Spleen (tissue), 11 donors: ENCODE measurements at regions not wholly inside any gene's neighbourhood (a gene's known extent, or its start where the extent isn't known, plus 50 kb on each side); places are given as distances from the start of the nearest gene placed in this dataset.

ENCODE experiments used
- DNase-seq: peaks from one replicate; pipeline ENCODE4 v3.0.0-alpha.2; 2020
- H3K27ac ChIP-seq, 8 donors: fragments of 200-600 bp; sonication (generic) in 7 of 8; 1 replicate in 4 of 8; 2 replicates in 4 of 8; pipeline versions ENCODE4 v1.5.0 to v1.8.0; 2016 to 2021; ENCODE audit warnings: inconsistent platforms in 4 of 8, mild to moderate bottlenecking in 4 of 8, moderate library complexity in 1 of 8
- H3K27me3 ChIP-seq, 7 donors: fragments of 200-600 bp; sonication (generic) in 6 of 7; replicated peaks in 1 of 7; 1 replicate in 4 of 7; 2 replicates in 3 of 7; pipeline versions ENCODE4 v1.5.0 to v1.8.0; 2016 to 2021; ENCODE audit warnings: inconsistent platforms in 3 of 7, mild to moderate bottlenecking in 1 of 7
- H3K36me3 ChIP-seq, 6 donors: fragments of 200-600 bp; sonication (generic) in 5 of 6; 1 replicate in 4 of 6; 2 replicates in 2 of 6; pipeline versions ENCODE4 v1.5.0 to v1.8.0; 2016 to 2021; ENCODE audit warnings: inconsistent platforms in 2 of 6
- H3K4me1 ChIP-seq, 6 donors: fragments of 200-600 bp; sonication (generic) in 5 of 6; 1 replicate in 3 of 6; 2 replicates in 3 of 6; pipeline versions ENCODE4 v1.5.0 to v1.8.0; 2016 to 2021; ENCODE audit warnings: inconsistent platforms in 3 of 6
- H3K4me3 ChIP-seq, 8 donors: fragments of 200-600 bp; sonication (generic) in 7 of 8; 1 replicate in 4 of 8; 2 replicates in 4 of 8; pipeline versions ENCODE4 v1.5.0 to v1.8.0; 2016 to 2021; ENCODE audit warnings: inconsistent platforms in 4 of 8, mild to moderate bottlenecking in 4 of 8, moderate library complexity in 2 of 8
- H3K9me3 ChIP-seq, 8 donors: fragments of 200-600 bp; sonication (generic) in 7 of 8; 1 replicate in 4 of 8; 2 replicates in 4 of 8; pipeline versions ENCODE4 v1.5.0 to v1.8.0; 2016 to 2021; ENCODE audit warnings: inconsistent platforms in 4 of 8
- POLR2A ChIP-seq, 3 donors: fragments of 450-650 bp; IDR thresholded peaks; one replicate each; pipeline ENCODE4 v1.5.1; 2017; ENCODE audit warnings: antibody characterized with exemption in 3 of 3, mild to moderate bottlenecking in 1 of 3
- POLR2AphosphoS5 ChIP-seq, 3 donors: sonication (generic); formaldehyde crosslinking; IDR thresholded peaks; one replicate each; pipeline ENCODE4 v1.5.1; 2017; ENCODE audit warnings: antibody characterized with exemption in 3 of 3
- WGBS, 5 donors: extraction: QIAGEN DNeasy Blood & Tissue Kit in 3 of 5; methylation state at CpG; one replicate each; pipeline versions ENCODE4 v1.1.5 to v1.1.7; 2013 to 2018; 5-methylcytosine and 5-hydroxymethylcytosine counted together
- intact Hi-C: fragments of 100-400 bp; cut with DNase I; formaldehyde crosslinking; loops from one replicate; pipeline ENCODE4 v1.15.0; 2023; ENCODE audit warnings: low total_unique reads
- TF ChIP-seq, protein P1 (sequence below), 11 experiments: fragments of 200-600 bp in 7 of 11; fragments of 450-650 bp in 4 of 11; sonication (generic) in 4 of 11; IDR thresholded peaks in 8 of 11; conservative IDR thresholded peaks in 3 of 11; 1 replicate in 7 of 11; 2 replicates in 4 of 11; pipeline versions ENCODE4 v1.4.0 to v1.8.0; 2016 to 2021; ENCODE audit warnings: antibody characterized with exemption in 11 of 11, inconsistent platforms in 4 of 11, mild to moderate bottlenecking in 1 of 11
- donor health status: healthy with polysubstance abuse.
- donor health status: DM: no; HTN: no; CAD: no; lungs with moderate emphysema.
- donor health status: DM: no; HTN: no; CAD: no.
- donor health status: Bipolar disorder and iron deficiency.
- donor health status: healthy.
- donor health status: DM: no; HTN: no; CAD: no.
- donor health status: DM: yes; HTN: yes; CAD: no.

GRCh38 chr4:106806158-106806797, 229.8 kb downstream of the DKK2 start:
- no peaks in the 10 kb centered on the region for H3K27me3 ChIP-seq
- no peak overlapping the region for H3K4me3 ChIP-seq
- no peak for DNase-seq
- TF ChIP-seq POLR2AphosphoS5 (IDR thresholded peaks at IDR 0.05) (no peak), POLR2A (IDR thresholded peaks at IDR 0.05) (no peak)
- TF ChIP-seq, protein P1, sequence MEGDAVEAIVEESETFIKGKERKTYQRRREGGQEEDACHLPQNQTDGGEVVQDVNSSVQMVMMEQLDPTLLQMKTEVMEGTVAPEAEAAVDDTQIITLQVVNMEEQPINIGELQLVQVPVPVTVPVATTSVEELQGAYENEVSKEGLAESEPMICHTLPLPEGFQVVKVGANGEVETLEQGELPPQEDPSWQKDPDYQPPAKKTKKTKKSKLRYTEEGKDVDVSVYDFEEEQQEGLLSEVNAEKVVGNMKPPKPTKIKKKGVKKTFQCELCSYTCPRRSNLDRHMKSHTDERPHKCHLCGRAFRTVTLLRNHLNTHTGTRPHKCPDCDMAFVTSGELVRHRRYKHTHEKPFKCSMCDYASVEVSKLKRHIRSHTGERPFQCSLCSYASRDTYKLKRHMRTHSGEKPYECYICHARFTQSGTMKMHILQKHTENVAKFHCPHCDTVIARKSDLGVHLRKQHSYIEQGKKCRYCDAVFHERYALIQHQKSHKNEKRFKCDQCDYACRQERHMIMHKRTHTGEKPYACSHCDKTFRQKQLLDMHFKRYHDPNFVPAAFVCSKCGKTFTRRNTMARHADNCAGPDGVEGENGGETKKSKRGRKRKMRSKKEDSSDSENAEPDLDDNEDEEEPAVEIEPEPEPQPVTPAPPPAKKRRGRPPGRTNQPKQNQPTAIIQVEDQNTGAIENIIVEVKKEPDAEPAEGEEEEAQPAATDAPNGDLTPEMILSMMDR (IDR thresholded peaks at IDR 0.05 in 8 of 11, conservative IDR thresholded peaks at IDR 0.05 in 3 of 11): no peak
- no peaks in the 10 kb centered on the region for H3K9me3 ChIP-seq
- H3K27ac ChIP-seq: no peak overlapping the region
- H3K4me1 ChIP-seq: no peaks in the 10 kb centered on the region
- H3K36me3 ChIP-seq: no peaks in the 10 kb centered on the region
- intact Hi-C loops: no loop called here

- 36 to 94% (median 78%) methylated on average over 1 of the region's 1 CpG for WGBS, 5 donors
- no peak overlapping the region for H3K4me3 ChIP-seq
- no peak overlapping the region for H3K27ac ChIP-seq
- TF ChIP-seq POLR2A (IDR thresholded peaks at IDR 0.05): no peak
- TF ChIP-seq, protein P1 (IDR thresholded peaks at IDR 0.05 in 8 of 11, conservative IDR thresholded peaks at IDR 0.05 in 3 of 11): no peak
- no peak for TF ChIP-seq POLR2AphosphoS5 (IDR thresholded peaks at IDR 0.05)
- intact Hi-C loops: no loop called here
- DNase-seq: no peak
- H3K36me3 ChIP-seq: no peaks in the 10 kb centered on the region
- H3K9me3 ChIP-seq: no peaks in the 10 kb centered on the region
- no peaks in the 10 kb centered on the region for H3K4me1 ChIP-seq
- H3K27me3 ChIP-seq: no peaks in the 10 kb centered on the region
Observed at GRCh38 chr4:106803083-106803482, 233.0 kb downstream of the DKK2 start.

- TF ChIP-seq POLR2A (IDR thresholded peaks at IDR 0.05): no peak
- no peak for TF ChIP-seq POLR2AphosphoS5 (IDR thresholded peaks at IDR 0.05)
- TF ChIP-seq, protein P1 (IDR thresholded peaks at IDR 0.05 in 8 of 11, conservative IDR thresholded peaks at IDR 0.05 in 3 of 11): no peak
- 80 to 94% (median 84%) methylated on average over 3 of the region's 3 CpGs for WGBS, 5 donors
- Histone ChIP-seq H3K9me3 (no peaks in the 10 kb centered on the region), H3K4me3 (no peak overlapping the region), H3K27me3 (no peaks in the 10 kb centered on the region), H3K27ac (no peak overlapping the region), H3K4me1 (no peaks in the 10 kb centered on the region), H3K36me3 (no peaks in the 10 kb centered on the region)
- intact Hi-C loops: no loop called here
- no peak for DNase-seq
Observed at GRCh38 chr4:106801386-106801785, 234.7 kb downstream of the DKK2 start.

DNA sequence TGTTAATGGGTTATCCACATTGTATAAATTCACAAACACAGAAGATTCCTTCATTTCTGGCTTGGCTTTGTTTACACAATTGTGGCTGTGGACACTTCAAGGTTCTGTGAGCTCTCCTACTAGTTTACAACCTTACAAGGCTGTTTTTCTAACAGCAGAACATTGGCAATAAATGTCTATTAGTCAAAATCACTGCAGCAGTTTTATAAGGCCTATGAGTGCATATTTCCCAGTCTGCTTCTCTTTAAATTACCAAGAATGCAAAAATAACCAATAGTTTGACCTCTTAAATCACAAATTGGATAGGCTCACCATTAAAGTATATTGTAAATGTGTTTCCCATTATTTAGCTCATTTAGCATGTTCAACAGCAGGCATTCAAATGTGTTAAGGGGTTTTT, 239.2 kb downstream of the DKK2 start:
- Histone ChIP-seq H3K4me1 (no peaks in the 10 kb centered on the region), H3K36me3 (no peaks in the 10 kb centered on the region), H3K9me3 (no peaks in the 10 kb centered on the region), H3K27ac (no peak overlapping the region), H3K4me3 (no peak overlapping the region), H3K27me3 (no peaks in the 10 kb centered on the region)
- TF ChIP-seq, protein P1 (IDR thresholded peaks at IDR 0.05 in 8 of 11, conservative IDR thresholded peaks at IDR 0.05 in 3 of 11): no peak
- TF ChIP-seq POLR2A (IDR thresholded peaks at IDR 0.05) (no peak), POLR2AphosphoS5 (IDR thresholded peaks at IDR 0.05) (no peak)
- DNase-seq: no peak
- intact Hi-C loops: no loop called here
